NCI-H2029 (cell line): ENCODE measurements at regions not wholly inside any gene's neighbourhood (a gene's known extent, or its start where the extent isn't known, plus 50 kb on each side); places are given as distances from the start of the nearest gene placed in this dataset.
A peak's percentile ranks its signal among the peaks of the same experiment; 100 is the strongest.
"Not testable (repeated sequence)": the region's sequence is repeated elsewhere in the genome, so short reads cannot be mapped to it uniquely, and the experiment has no call there.

Experiments
- DNase-seq: peaks from one replicate; lab custom pipeline; 2025; lab: John Stamatoyannopoulos, UW

GRCh38 chr5:7220156-7220555 is 175.8 kb upstream of the ADCY2 start:
- DNase-seq = no peak

GRCh38 chr5:7221041-7221440 is 174.9 kb upstream of the ADCY2 start:
- no peak for DNase-seq

- DNase-seq = no peak
Measured at GRCh38 chr5:7225826-7226225, 170.1 kb upstream of the ADCY2 start.

- no peak for DNase-seq
Measured at GRCh38 chr5:7242118-7242710, 153.7 kb upstream of the ADCY2 start.

GRCh38 chr5:7244208-7244607 is 151.7 kb upstream of the ADCY2 start:
- DNase-seq = no peak

GRCh38 chr5:7245121-7245651 is 150.8 kb upstream of the ADCY2 start:
- no peak for DNase-seq

GRCh38 chr5:7246287-7246686 is 149.7 kb upstream of the ADCY2 start:
- no peak for DNase-seq

GRCh38 chr5:7250004-7250403 is 145.9 kb upstream of the ADCY2 start:
- no peak for DNase-seq

GRCh38 chr5:7250611-7251010 is 145.3 kb upstream of the ADCY2 start:
- DNase-seq = no peak

- DNase-seq = no peak
Measured at GRCh38 chr5:7251132-7251531, 144.8 kb upstream of the ADCY2 start.

GRCh38 chr5:7261049-7261448 is 134.9 kb upstream of the ADCY2 start:
- DNase-seq = peak; percentile 5

- no peak for DNase-seq
Measured at GRCh38 chr5:7261900-7262299, 134.0 kb upstream of the ADCY2 start.

- DNase-seq = not testable (repeated sequence)
Measured at GRCh38 chr5:7263398-7264015, 132.4 kb upstream of the ADCY2 start.

GRCh38 chr5:7265776-7266175 is 130.2 kb upstream of the ADCY2 start:
- DNase-seq = not testable (repeated sequence)

GRCh38 chr5:7268722-7269121 is 127.2 kb upstream of the ADCY2 start:
- DNase-seq = not testable (repeated sequence)

GRCh38 chr5:7269591-7270274 is 126.2 kb upstream of the ADCY2 start:
- DNase-seq = no peak

- no peak for DNase-seq
Measured at GRCh38 chr5:7271435-7272084, 124.4 kb upstream of the ADCY2 start.

- no peak for DNase-seq
Measured at GRCh38 chr5:7272408-7272965, 123.5 kb upstream of the ADCY2 start.

- DNase-seq = no peak
Measured at GRCh38 chr5:7274203-7274602, 121.7 kb upstream of the ADCY2 start.

- DNase-seq = not testable (repeated sequence)
Measured at GRCh38 chr5:7289634-7290033, 106.3 kb upstream of the ADCY2 start.

- not testable (repeated sequence) for DNase-seq
Measured at GRCh38 chr5:7297821-7298220, 98.1 kb upstream of the ADCY2 start.

GRCh38 chr5:7299731-7300130 is 96.2 kb upstream of the ADCY2 start:
- not testable (repeated sequence) for DNase-seq
